Eye (tissue), 1 donor: ENCODE measurements at regions not wholly inside any gene's neighbourhood (a gene's known extent, or its start where the extent isn't known, plus 50 kb on each side); places are given as distances from the start of the nearest gene placed in this dataset.
"Not testable (repeated sequence)": the region's sequence is repeated elsewhere in the genome, so short reads cannot be mapped to it uniquely, and the experiment has no call there.

ENCODE experiments used
- DNase-seq: peaks from one replicate; pipeline ENCODE4 v3.0.0-alpha.2; 2015

GRCh38 chr6:139470997-139471396, 96.5 kb upstream of the CITED2 start:
- DNase-seq = no peak

- DNase-seq = no peak
These were observed 93.9 kb upstream of the CITED2 start for GRCh38 chr6:139468178-139468819.

DNA sequence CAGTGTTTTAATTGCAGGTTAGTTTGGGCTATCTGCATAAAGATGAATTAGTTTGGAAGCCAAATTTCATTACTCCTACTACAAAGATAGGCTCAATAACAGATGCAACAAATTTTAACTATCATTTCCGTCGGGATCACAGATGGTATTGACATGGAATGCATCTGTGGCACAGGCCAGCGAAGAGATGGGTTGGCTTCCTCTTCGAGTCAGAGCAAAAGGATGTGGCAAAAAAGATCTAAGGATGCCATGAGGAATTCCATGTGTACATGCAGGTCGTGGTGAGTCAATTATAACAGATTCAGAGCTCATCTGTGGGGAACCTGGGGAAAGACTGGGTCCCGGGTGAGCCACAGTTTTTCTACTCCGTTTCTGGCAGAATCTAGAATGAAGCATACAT, 83.0 kb upstream of the CITED2 start:
- DNase-seq = no peak

- no peak for DNase-seq
These were observed 77.9 kb upstream of the CITED2 start for GRCh38 chr6:139452148-139452876.

GRCh38 chr6:139449611-139450000, 75.2 kb upstream of the CITED2 start:
- DNase-seq = no peak

- DNase-seq = no peak
These were observed 74.7 kb upstream of the CITED2 start for GRCh38 chr6:139448998-139449610.

DNA sequence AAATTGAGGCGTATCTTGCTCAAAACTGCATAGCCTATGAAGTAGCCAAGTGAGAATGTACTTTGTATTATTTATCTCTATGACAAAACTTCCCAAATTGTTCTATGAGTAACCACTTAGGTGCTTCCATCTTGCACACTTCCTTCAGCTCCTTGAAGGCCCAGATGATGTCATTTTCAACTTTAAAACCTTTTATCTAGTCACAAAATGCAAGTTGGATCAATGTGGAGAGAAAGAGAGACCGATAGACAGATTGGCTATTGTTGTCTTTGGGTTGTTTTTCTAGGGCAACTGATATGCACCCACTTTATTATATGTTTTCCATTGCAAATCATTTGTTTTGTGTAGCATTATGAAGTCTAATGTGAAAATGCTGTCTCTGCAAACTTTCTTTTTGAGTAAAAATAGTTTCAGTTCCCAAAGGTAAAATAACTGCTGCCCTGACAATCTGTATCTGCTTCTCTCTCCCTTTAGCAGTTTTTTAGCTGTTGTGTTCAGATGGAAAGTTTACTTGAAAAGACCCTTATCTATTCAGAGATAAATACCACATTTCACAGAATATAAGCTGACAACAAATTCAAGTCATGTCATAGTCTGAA, 73.7 kb upstream of the CITED2 start:
- no peak for DNase-seq

- no peak for DNase-seq
These were observed 73.2 kb upstream of the CITED2 start for GRCh38 chr6:139447656-139447975.

DNA sequence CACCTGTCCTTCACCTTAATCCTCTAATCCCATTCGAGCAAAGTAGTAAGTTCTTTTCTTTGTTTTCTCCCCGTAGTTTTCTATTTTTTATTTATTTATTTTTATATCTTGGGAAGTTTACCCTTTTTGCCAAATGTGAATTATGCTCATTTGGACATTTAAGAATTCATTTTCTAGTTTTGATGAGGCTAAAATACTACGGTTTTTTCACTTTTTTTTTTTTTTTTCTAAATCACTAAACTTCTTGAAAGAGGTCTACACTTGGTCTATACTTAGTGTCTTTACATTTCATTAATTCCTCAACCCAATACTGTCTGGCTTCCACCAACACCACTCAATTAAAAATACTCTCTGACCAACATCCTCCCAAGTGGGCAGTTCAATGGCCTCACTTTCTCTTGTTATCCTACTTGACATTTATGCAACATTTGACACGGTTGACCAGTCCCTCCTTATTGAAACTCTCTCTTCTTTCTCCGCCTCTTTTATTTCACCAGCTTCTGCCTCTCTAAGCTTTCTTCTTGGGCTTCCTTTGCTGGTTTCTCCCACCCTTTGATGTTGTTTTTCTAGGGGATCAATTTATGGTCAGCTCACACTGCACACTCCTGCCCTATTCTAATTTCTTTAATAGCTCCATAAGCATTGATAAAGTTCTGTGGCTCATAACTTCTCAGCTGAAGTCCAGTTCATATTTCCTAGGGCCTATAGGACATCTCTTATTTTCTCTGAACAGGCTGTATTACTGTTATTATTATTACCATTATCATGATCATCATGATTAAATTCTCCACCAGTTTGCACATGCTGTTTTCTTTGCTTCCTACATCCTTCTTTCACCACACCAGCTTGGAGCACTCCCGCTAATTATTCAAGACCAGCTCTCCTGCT, 72.6 kb upstream of the CITED2 start:
- DNase-seq = no peak

GRCh38 chr6:139446138-139446715, 71.8 kb upstream of the CITED2 start:
- DNase-seq = no peak

GRCh38 chr6:139444273-139444787, 69.9 kb upstream of the CITED2 start:
- DNase-seq = not testable (repeated sequence)

DNA sequence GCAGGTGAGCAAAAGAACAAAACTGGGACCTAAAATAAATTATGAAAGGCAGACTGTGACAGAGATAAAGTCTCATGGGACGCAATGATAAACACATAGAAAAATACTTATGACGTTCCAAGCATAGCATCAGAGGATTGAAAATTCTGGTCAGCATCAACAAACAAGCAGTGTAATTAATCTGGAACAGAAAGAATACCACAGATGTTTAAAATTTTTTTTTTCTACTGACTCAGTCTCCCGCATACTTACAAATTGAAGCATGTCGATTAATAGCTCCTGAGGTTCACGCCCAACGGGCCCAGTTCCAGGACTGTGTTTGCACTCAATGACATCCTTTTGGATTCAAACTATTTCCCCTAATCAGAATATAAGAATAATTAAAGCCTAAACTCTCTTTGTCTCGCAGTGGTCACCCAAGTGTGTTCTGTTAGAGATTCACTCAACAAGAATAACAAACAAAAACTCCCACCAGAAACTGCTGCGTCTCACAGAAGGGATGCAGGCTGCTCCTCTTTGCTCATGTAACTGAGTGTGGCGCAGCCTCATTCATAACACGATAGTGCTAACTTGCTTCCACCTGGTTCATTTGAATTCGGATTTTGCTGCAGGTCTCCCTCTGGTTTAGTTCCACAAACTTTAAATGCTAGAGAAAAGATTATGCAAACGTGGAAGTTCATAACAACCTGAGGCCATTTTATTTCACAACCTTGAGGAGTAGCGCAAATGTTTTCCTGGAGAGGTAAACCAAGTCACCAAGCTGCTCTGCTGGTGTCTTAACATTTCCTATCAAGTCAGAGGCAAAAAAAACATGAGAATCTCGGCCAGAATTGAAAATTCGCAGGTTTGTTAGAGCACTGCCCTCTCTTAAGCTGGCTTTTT, 69.0 kb upstream of the CITED2 start:
- DNase-seq = no peak

DNA sequence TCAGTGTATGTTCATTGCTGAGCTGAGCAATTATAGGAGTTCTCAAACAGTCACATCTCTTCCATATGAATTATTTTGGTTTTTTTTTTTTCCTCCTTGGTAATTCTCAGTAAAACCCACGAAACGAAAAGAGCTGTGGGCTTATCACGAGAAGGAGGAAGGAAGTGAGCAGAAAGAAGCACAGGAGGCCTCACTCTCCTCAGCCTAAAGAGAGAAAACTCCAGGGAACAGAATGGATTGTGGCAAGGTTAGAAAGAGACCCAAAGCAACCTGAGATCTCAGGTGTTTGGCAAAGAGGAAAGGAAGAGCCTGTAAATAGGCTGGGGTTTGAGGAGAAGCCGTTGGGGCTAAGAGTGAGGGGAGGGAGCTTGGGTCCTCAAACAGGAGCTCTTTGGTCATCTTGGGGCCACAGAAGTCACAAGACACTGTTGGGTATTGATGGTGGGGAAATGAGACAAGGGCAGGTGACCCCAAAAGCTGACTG, 67.8 kb upstream of the CITED2 start:
- DNase-seq = no peak

GRCh38 chr6:139439349-139439748, 64.9 kb upstream of the CITED2 start:
- DNase-seq = no peak

DNA sequence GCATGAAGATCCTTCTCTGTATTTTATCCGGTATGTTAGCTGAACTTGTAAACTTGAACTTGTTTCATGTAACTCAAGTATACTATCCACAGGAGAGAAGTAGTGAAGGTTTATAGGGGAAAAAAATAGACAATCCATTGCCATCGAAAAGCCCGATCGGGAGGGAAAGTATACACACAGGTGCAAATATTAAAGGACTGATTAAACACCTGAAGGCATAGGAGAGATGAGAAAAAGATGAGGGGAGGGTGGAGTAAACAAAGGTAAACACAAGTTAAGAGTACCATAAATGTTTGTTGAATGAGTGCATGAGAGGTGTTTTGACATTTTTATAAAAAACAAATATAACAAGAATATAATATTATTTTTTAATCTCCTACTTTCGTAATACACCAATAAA, 64.3 kb upstream of the CITED2 start:
- DNase-seq = no peak

DNA sequence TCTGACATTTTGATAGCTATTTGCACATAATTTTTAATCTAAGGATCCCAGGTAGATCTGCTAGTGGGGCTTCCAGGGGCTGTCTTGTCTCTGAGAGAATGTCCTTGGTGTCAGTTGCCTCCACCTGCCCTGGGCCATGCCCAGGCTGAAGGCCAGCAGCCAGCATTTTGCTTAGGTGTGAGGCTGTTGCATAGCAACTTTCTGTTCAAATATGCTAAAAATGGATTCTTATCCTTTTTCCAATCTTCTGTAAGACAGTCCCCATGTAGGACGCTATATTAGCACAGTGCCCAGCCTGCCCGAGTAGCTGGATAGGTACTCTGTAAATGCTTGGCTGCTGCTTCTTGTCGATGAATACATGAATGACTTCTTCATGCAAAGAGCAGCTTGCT, 62.5 kb upstream of the CITED2 start:
- no peak for DNase-seq

DNA sequence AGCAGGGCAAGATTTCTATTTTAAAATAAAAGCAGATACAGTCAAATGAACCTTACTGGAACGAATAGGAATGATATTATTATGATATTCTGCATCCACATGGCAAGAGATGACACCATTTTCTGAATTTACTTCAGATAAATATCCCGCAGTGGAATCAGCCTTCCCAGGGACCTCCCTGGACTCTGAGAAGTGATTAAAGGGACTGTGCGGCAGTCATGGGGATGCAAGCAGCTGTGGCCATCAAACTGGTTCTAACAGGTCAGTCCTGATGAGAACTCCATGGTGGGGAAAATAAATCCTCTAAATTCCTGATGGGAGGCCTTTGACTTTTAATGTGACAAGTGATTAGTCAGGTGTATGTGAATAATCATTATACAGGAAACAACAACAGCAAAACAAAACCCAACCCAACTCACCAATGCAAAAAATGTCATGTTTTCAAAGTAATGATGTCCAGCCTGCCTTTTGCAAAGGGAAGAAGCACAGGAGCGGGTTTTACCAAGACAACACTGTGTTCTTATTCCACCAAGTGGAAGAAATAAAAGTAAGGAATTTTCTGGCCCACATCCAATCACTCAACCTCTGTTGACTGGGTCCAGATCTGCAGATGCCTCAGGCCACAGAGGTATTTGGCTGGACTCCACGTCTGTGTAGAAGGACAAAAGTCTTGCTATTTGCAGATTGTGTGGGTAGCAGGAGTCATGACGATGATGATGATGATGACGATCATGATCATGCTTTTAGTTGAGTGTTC, 61.9 kb upstream of the CITED2 start:
- no peak for DNase-seq

GRCh38 chr6:139433631-139434419, 59.4 kb upstream of the CITED2 start:
- no peak for DNase-seq

DNA sequence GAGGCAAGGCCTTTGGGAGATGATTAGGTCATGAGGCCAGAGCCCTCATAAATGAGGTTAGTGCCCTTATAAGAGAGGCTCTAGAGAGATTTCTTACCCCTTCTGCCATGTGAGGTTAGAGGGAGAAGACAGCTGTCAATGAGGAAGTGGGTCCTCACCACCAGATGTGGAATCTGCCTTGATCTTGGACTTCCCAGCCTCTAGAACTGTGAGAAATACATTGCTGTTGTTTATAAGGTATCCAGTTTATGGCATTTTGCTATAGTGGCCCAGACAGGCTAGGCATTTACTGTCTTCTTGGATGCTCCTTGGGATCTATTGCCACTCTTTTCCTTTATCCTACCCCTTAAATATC, 57.1 kb upstream of the CITED2 start:
- DNase-seq = no peak
